H1 (cell line): ENCODE measurements at regions not wholly inside any gene's neighbourhood (a gene's known extent, or its start where the extent isn't known, plus 50 kb on each side); places are given as distances from the start of the nearest gene placed in this dataset.

Source experiments
- CTCF ChIA-PET: fragments of 300-600 bp; sonication (Branson Sonifier 250); formaldehyde crosslinking; loops from one replicate; lab custom pipeline; 2021; ENCODE audit not compliant: partially characterized antibody; lab: Charles Lee
- POLR2A ChIA-PET: fragments of 300-600 bp; sonication (Branson Sonifier 250); formaldehyde crosslinking; loops from one replicate; lab custom pipeline; 2021; ENCODE audit warnings: inconsistent platforms; ENCODE audit not compliant: partially characterized antibody; lab: Charles Lee
- DNase-seq, 2 experiments: peaks; one replicate each; pipeline versions ENCODE4 v3.0.0 to v3.0.0-alpha.2; 2010 to 2022; ENCODE audit warnings: low spot score in 2 of 2, low read depth in 1 of 2, mixed read lengths in 1 of 2
- FAIRE-seq: peaks from 2 replicates; lab custom pipeline; 2011; peaks lifted over from hg19 to GRCh38; lab: Jason Lieb, UNC
- H2AFZ ChIP-seq: 2 replicates; pipeline ENCODE4 v1.8.1; 2012; ENCODE audit warnings: low read length, inconsistent platforms
- H2AK5ac ChIP-seq: 2 replicates; pipeline ENCODE4 v1.6.1; 2013; ENCODE audit warnings: low read depth, low read length
- H2BK120ac ChIP-seq: replicated peaks from 2 replicates; pipeline ENCODE3; 2013; ENCODE audit warnings: low read depth, low read length, inconsistent platforms
- H2BK12ac ChIP-seq: 2 replicates; pipeline ENCODE4 v1.6.1; 2013; ENCODE audit warnings: low read depth, low read length
- H2BK15ac ChIP-seq: 2 replicates; pipeline ENCODE4 v1.6.1; 2013; ENCODE audit warnings: low read length
- H2BK20ac ChIP-seq: 2 replicates; pipeline ENCODE4 v1.6.1; 2013; ENCODE audit warnings: low read length
- H2BK5ac ChIP-seq: 2 replicates; pipeline ENCODE4 v1.6.1; 2013; ENCODE audit warnings: low read depth, low read length
- H3K14ac ChIP-seq: 2 replicates; pipeline ENCODE4 v1.6.1; 2013; ENCODE audit warnings: inconsistent platforms; ENCODE audit not compliant: insufficient read length
- H3K18ac ChIP-seq: 2 replicates; pipeline ENCODE4 v1.6.1; 2013; ENCODE audit warnings: low read length; ENCODE audit errors: extremely low read depth
- H3K23ac ChIP-seq: 2 replicates; pipeline ENCODE4 v1.6.1; 2013; ENCODE audit warnings: inconsistent platforms; ENCODE audit not compliant: insufficient read length
- H3K23me2 ChIP-seq: 2 replicates; pipeline ENCODE4 v1.6.1; 2013; ENCODE audit warnings: low read depth, low read length
- H3K27ac ChIP-seq: 2 replicates; pipeline ENCODE4 v1.6.1; 2011; ENCODE audit warnings: low read depth, low read length, inconsistent platforms
- H3K27me3 ChIP-seq, 4 experiments: replicated peaks in 1 of 4; 1 replicate in 1 of 4; 2 replicates in 3 of 4; pipeline versions ENCODE4 v1.6.1 to v1.8.1; 2011 to 2013; ENCODE audit warnings: low read length in 3 of 4, mild to moderate bottlenecking in 3 of 4, inconsistent platforms in 2 of 4, mixed read lengths in 2 of 4, moderate library complexity in 1 of 4; ENCODE audit not compliant: control insufficient read depth in 3 of 4, insufficient read depth in 3 of 4; ENCODE audit errors: extremely low read depth in 1 of 4
- H3K36me3 ChIP-seq, 4 experiments: 2 replicates each; pipeline versions ENCODE4 v1.6.1 to v1.8.1; 2011 to 2013; ENCODE audit warnings: mild to moderate bottlenecking in 4 of 4, low read length in 3 of 4, moderate library complexity in 2 of 4, control low read depth in 1 of 4, inconsistent platforms in 1 of 4; ENCODE audit not compliant: insufficient read depth in 4 of 4, control insufficient read depth in 2 of 4
- H3K4ac ChIP-seq: replicated peaks from 2 replicates; pipeline ENCODE3; 2013; ENCODE audit warnings: low read length, low read depth, mixed read lengths, inconsistent platforms; ENCODE audit not compliant: insufficient read length
- H3K4me1 ChIP-seq, 4 experiments: replicated peaks in 1 of 4; 1 replicate in 1 of 4; 2 replicates in 3 of 4; pipeline versions ENCODE4 v1.6.1 to v1.8.1; 2011 to 2013; ENCODE audit warnings: low read length in 3 of 4, inconsistent platforms in 2 of 4, mixed read lengths in 1 of 4; ENCODE audit not compliant: insufficient read depth in 4 of 4, control insufficient read depth in 3 of 4
- H3K4me2 ChIP-seq, 2 experiments: 2 replicates each; pipeline versions ENCODE4 v1.6.1 to v1.8.1; 2011 to 2013; ENCODE audit warnings: low read depth in 2 of 2, low read length in 2 of 2, control low read depth in 1 of 2, inconsistent platforms in 1 of 2, mild to moderate bottlenecking in 1 of 2; ENCODE audit not compliant: insufficient read depth in 1 of 2
- H3K4me3 ChIP-seq, 4 experiments: fragments of 200-600, 300-600 bp in 1 of 4; sonication (generic), shearing (Covaris generic), sonication (Bioruptor Twin) in 1 of 4; 2 replicates each; pipeline versions ENCODE4 v1.5.1 to v1.8.1; 2011 to 2016; ENCODE audit warnings: low read length in 4 of 4, low read depth in 3 of 4, control low read depth in 2 of 4, inconsistent platforms in 2 of 4, mild to moderate bottlenecking in 2 of 4, mixed read lengths in 1 of 4, moderate library complexity in 1 of 4; ENCODE audit not compliant: insufficient read depth in 2 of 4; ENCODE audit errors: extremely low read depth in 1 of 4
- H3K56ac ChIP-seq: replicated peaks from 2 replicates; pipeline ENCODE3; 2013; ENCODE audit warnings: low read depth, mild to moderate bottlenecking, mixed read lengths, low read length, inconsistent platforms; ENCODE audit not compliant: insufficient read length
- H3K79me1 ChIP-seq: 2 replicates; pipeline ENCODE4 v1.6.1; 2013; ENCODE audit warnings: low read depth, low read length, control low read depth
- H3K79me2 ChIP-seq, 2 experiments: 2 replicates each; pipeline versions ENCODE4 v1.6.1 to v1.8.1; 2012 to 2013; ENCODE audit warnings: low read length in 2 of 2, mild to moderate bottlenecking in 2 of 2, inconsistent platforms in 1 of 2; ENCODE audit not compliant: insufficient read depth in 2 of 2, control insufficient read depth in 1 of 2
- H3K9ac ChIP-seq, 4 experiments: replicated peaks in 1 of 4; 1 replicate in 1 of 4; 2 replicates in 3 of 4; pipeline versions ENCODE4 v1.6.1 to v1.8.1; 2011 to 2013; ENCODE audit warnings: low read depth in 3 of 4, low read length in 3 of 4, control low read depth in 2 of 4, mild to moderate bottlenecking in 2 of 4, moderate library complexity in 2 of 4, inconsistent platforms in 1 of 4; ENCODE audit errors: extremely low read depth in 1 of 4
- H3K9me3 ChIP-seq, 2 experiments: 2 replicates each; pipeline versions ENCODE4 v1.6.1 to v1.8.1; 2012 to 2013; ENCODE audit warnings: mild to moderate bottlenecking in 2 of 2, moderate library complexity in 2 of 2, control low read depth in 1 of 2, inconsistent platforms in 1 of 2, low read depth in 1 of 2, low read length in 1 of 2, mixed read lengths in 1 of 2; ENCODE audit not compliant: insufficient read depth in 2 of 2
- H4K20me1 ChIP-seq, 2 experiments: replicated peaks in 1 of 2; 2 replicates each; pipeline versions ENCODE3 to v1.8.1; 2011 to 2013; ENCODE audit warnings: inconsistent platforms in 2 of 2, low read length in 2 of 2, mild to moderate bottlenecking in 1 of 2; ENCODE audit not compliant: insufficient read depth in 2 of 2, control insufficient read depth in 1 of 2
- H4K5ac ChIP-seq: 2 replicates; pipeline ENCODE4 v1.6.1; 2013; ENCODE audit warnings: low read length, low read depth, mixed read lengths, inconsistent platforms; ENCODE audit not compliant: insufficient read length
- H4K8ac ChIP-seq: 2 replicates; pipeline ENCODE4 v1.8.0; 2013; ENCODE audit warnings: mild to moderate bottlenecking, moderate library complexity, low read length, inconsistent platforms; ENCODE audit not compliant: insufficient read depth; ENCODE audit errors: extremely low read depth
- H4K91ac ChIP-seq: replicated peaks from 2 replicates; pipeline ENCODE3; 2013; ENCODE audit warnings: low read length, mixed read lengths, inconsistent platforms; ENCODE audit not compliant: insufficient read length
- TCF12 ChIP-seq: IDR thresholded peaks from 2 replicates; pipeline ENCODE4 v1.6.1; 2011; ENCODE audit warnings: low read depth, mild to moderate bottlenecking, low read length
- WGBS, 2 experiments: shearing (Covaris generic) in 1 of 2; methylation state at CpG; one replicate each; pipeline versions ENCODE4 v1.1.6 to v1.1.7; 2013 to 2015; ENCODE audit warnings: low lambda C conversion rate in 2 of 2, mixed read lengths in 2 of 2, inconsistent platforms in 1 of 2, low coverage in 1 of 2, missing lambda C conversion rate in 1 of 2; ENCODE audit not compliant: insufficient replicate concordance in 2 of 2, insufficient coverage in 1 of 2, insufficient read length in 1 of 2; ENCODE audit errors: extremely low coverage in 1 of 2, missing lambda C conversion rate in 1 of 2; 5-methylcytosine and 5-hydroxymethylcytosine counted together
- TF ChIP-seq, protein P1 (sequence below), 3 experiments: IDR thresholded peaks; 1 replicate in 2 of 3; 2 replicates in 1 of 3; pipeline versions ENCODE4 v1.5.1 to v1.6.1; 2011; ENCODE audit warnings: low read length in 3 of 3, mild to moderate bottlenecking in 3 of 3, inconsistent platforms in 2 of 3, low read depth in 1 of 3, moderate library complexity in 1 of 3; ENCODE audit not compliant: insufficient read depth in 1 of 3; ENCODE audit errors: control extremely low read depth in 1 of 3

GRCh38 chr13:33633701-33634545, 184.0 kb upstream of the RFC3 start:
- Histone ChIP-seq H2AFZ (no peak overlapping the region), H3K79me1 (no peaks in the 10 kb centered on the region), H4K91ac (no peak overlapping the region), H3K14ac (no peak overlapping the region), H3K4me3 (no peak overlapping the region), H2BK20ac (no peak overlapping the region), H4K20me1 (no peaks in the 10 kb centered on the region), H2BK5ac (no peak overlapping the region), H3K23ac (no peak overlapping the region), H3K23me2 (no peaks in the 10 kb centered on the region), H3K4me1 (peaks cover 0 to 3% (median under 1%) of the 10 kb centered on the region in 4 experiments; a peak in 2 of 7 replicates), H2BK12ac (no peak overlapping the region), H4K5ac (no peak overlapping the region), H2BK120ac (no peak overlapping the region), H2BK15ac (no peak overlapping the region), H3K9ac (no peak overlapping the region), H3K56ac (no peak overlapping the region), H3K27ac (no peak overlapping the region), H3K27me3 (no peaks in the 10 kb centered on the region), H3K4me2 (no peak overlapping the region), H3K36me3 (no peaks in the 10 kb centered on the region), H3K4ac (no peak overlapping the region), H3K18ac (no peak overlapping the region), H3K9me3 (no peaks in the 10 kb centered on the region), H4K8ac (no peak overlapping the region), H2AK5ac (no peak overlapping the region), H3K79me2 (no peaks in the 10 kb centered on the region)
- CTCF ChIA-PET, result interaction anchor here (0.6 kb wide), 1 partner anchor 200 kb away, joined by 3 read pairs; no protein-coding TSS in a partner anchor
- FAIRE-seq (no peak), DNase-seq (no peak)
- POLR2A ChIA-PET, result no interaction called here
- WGBS, 2 experiments, result 94% methylated on average over 3 of the region's 3 CpGs; no CpG with 5 or more reads in 1 of the 2 experiments
- TF ChIP-seq, protein P1, sequence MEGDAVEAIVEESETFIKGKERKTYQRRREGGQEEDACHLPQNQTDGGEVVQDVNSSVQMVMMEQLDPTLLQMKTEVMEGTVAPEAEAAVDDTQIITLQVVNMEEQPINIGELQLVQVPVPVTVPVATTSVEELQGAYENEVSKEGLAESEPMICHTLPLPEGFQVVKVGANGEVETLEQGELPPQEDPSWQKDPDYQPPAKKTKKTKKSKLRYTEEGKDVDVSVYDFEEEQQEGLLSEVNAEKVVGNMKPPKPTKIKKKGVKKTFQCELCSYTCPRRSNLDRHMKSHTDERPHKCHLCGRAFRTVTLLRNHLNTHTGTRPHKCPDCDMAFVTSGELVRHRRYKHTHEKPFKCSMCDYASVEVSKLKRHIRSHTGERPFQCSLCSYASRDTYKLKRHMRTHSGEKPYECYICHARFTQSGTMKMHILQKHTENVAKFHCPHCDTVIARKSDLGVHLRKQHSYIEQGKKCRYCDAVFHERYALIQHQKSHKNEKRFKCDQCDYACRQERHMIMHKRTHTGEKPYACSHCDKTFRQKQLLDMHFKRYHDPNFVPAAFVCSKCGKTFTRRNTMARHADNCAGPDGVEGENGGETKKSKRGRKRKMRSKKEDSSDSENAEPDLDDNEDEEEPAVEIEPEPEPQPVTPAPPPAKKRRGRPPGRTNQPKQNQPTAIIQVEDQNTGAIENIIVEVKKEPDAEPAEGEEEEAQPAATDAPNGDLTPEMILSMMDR (IDR thresholded peaks at IDR 0.05; ENCODE audit: control extremely low read depth in 1 of 3, insufficient read depth in 1 of 3, low read depth in 1 of 3, low read length in 3 of 3), result no peak
- TF ChIP-seq TCF12, result no peak
